Middle frontal gyrus (tissue), 1 donor: ENCODE measurements at regions not wholly inside any gene's neighbourhood (a gene's known extent, or its start where the extent isn't known, plus 50 kb on each side); places are given as distances from the start of the nearest gene placed in this dataset.
"Not testable (repeated sequence)": the region's sequence is repeated elsewhere in the genome, so short reads cannot be mapped to it uniquely, and the experiment has no call there.

Source experiments
- DNase-seq: peaks from one replicate; pipeline ENCODE4 v3.0.0-alpha.2; 2015; ENCODE audit warnings: low spot score; ENCODE audit errors: extremely low spot score

GRCh38 chr9:30582240-30582639, 1802.2 kb upstream of the ACO1 start:
- DNase-seq = no peak

GRCh38 chr9:30584559-30584958, 1799.9 kb upstream of the ACO1 start:
- no peak for DNase-seq

GRCh38 chr9:30591461-30591860, 1793.0 kb upstream of the ACO1 start:
- DNase-seq = no peak

- no peak for DNase-seq
Measured at GRCh38 chr9:30597608-30598007, 1786.8 kb upstream of the ACO1 start.

DNA sequence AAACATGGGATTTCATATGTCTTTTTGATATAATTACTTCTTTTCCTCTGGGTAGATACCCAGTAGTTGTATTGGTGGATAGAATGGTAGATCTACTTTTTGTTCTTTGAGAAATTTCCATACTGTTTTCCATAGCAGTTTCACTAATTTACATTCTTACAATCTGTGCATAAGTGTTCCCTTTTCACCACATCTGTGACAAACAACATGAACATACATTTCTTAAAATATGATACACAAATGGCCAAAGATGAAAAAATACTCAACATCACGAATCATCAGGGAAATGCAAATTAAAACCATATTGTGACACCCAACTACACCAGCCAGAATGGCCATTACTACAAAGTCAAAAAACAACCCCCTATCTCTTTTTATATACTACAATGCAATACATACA, 1778.5 kb upstream of the ACO1 start:
- no peak for DNase-seq

DNA sequence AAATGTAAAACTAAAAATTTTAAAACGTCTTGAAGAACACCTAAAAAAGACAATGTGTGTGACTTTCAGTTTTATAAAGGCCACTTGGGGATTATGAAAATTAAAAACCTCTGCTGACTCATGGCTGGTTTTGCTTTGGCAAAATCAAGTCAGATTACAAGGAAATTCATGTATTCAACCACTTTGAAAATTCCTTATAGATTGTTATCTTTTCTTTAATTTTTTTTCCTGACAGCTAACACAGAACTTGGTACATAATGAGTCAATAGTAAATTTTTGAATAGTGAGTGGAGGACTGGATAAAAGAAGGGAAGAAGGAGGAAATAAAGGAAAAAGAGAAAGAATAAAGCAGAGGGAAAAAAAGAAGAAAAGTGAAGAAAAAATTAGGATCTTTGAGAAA, 1774.7 kb upstream of the ACO1 start:
- no peak for DNase-seq

GRCh38 chr9:30616782-30617181, 1767.7 kb upstream of the ACO1 start:
- not testable (repeated sequence) for DNase-seq

- no peak for DNase-seq
Measured at GRCh38 chr9:30622561-30622960, 1761.9 kb upstream of the ACO1 start.

DNA sequence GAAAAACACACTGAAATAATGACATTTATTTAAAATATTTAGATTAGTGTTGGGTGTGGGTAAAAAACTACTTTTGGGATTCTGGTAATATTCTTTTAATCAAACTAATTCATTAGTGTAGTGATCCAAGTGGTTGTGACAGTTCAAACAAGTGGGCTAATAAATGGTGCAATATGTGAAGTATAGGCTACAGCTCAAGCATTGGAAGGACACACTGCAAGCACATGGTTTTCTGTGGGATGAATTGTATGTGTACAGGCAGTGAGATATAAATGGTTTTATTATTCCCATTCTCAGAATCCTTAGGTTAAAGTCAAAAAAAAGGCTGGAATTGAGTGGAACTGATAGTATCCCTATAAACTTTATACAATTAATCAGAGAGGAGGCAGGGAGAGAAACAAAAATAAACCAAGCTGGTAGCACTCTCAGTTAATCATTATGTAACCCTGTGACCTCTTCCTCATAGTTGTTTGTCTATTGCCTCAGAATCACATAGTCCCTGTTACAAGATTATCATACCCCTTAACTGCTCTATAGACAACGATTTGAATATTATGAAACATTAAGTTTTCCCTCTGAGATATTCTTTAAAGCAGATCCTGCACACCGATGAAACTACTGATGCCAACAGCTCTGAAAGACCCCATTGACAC, 1755.4 kb upstream of the ACO1 start:
- DNase-seq = no peak

DNA sequence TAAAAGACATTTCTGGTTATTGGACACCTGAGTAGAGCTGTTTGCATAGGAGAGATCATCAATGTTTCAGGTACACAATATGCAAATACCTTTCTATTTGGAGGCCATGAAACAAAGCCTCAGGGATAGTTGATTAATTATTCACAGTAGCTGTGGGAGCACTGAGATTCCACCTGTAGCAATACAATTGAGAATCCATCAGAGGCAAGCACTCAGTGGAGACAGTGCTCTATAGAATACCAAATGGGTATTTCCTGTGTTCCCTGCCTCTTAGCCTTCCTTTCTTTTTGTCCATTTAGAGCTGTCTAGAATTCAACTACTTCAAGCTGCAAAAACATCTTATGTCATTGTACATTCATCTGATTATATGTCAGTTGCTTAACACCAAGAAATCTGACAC, 1754.0 kb upstream of the ACO1 start:
- DNase-seq = no peak

- DNase-seq = not testable (repeated sequence)
Measured at GRCh38 chr9:30646639-30647038, 1737.8 kb upstream of the ACO1 start.

GRCh38 chr9:30661925-30662324, 1722.5 kb upstream of the ACO1 start:
- DNase-seq = no peak

- DNase-seq = no peak
Measured at GRCh38 chr9:30670805-30671562, 1713.5 kb upstream of the ACO1 start.

- no peak for DNase-seq
Measured at GRCh38 chr9:30673132-30673531, 1711.3 kb upstream of the ACO1 start.

DNA sequence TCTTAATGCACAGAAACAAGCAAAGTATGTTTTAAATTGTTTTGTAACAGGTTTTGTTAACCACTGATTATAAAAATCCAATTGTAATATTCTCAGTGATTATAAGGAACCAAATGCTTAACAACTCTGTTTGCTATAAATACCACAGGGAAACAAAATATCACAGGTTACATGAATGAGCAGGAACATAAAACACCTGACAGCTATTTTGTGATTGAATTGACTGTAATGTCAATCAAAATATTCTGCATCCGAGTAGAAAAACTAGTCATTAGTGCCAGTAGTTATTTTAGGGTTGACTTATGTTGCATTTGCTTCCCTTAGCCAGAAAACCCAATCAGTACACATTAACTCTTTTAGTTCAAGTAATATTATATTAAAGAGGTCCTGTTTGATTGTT, 1707.8 kb upstream of the ACO1 start:
- no peak for DNase-seq

DNA sequence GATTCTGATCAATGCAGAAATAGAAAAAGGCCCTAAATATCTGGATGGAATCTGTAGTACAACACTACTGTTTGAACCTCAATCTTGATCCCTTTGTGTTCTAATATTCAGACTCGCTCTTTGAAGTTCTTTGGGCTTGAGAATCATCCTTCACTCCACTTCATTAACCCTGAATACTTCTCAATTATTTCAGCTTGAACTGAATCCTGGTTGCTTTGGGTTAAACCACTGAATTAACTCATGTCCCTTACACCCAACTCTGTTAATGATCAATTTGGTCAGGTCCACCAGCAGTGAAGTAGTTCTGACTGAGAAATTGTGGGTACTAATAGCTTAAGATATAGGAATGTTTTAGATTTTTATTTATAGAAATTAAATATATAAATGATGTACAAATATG, 1707.2 kb upstream of the ACO1 start:
- no peak for DNase-seq

DNA sequence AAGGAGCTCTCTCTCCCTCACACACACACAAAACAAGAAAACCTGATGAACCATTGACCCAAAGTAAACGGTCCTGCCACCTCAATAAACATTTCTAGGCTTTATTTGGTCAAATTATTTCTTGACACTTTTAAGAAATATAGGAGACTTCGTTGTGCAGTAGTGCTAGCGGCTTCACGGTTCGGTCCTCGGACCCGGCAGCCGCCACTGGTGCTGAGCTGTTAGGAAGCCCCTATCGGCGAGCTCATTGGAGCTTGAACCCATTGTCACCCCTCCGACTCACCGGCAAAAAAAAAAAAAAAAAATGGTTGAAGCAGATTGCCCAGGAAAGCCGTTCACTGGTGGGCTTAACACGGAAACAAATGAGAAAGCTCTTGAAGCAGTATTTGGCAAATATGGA, 1695.6 kb upstream of the ACO1 start:
- DNase-seq = no peak

GRCh38 chr9:30697958-30698357, 1686.5 kb upstream of the ACO1 start:
- DNase-seq = no peak

- DNase-seq = no peak
Measured at GRCh38 chr9:30711591-30711990, 1672.9 kb upstream of the ACO1 start.

GRCh38 chr9:30713243-30713642, 1671.2 kb upstream of the ACO1 start:
- no peak for DNase-seq

GRCh38 chr9:30714389-30714788, 1670.1 kb upstream of the ACO1 start:
- no peak for DNase-seq

DNA sequence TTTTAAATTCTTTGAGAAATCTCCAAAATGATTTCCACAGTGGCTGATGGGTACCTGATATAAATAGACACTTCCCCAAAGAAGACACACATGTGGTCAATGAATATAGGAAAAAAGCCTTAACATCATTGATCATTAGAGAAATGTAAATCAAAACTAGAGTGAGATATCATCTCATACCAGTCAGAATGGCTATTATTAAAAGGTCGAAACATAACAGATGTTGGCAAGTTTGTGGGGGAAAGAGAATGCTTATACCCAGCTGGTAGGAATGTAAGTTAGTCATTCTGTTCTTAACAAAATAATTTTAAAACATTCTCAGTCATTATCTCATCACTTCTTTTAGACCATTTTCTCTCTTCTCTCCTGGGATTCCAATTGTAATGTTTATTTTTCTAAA, 1666.0 kb upstream of the ACO1 start:
- no peak for DNase-seq

DNA sequence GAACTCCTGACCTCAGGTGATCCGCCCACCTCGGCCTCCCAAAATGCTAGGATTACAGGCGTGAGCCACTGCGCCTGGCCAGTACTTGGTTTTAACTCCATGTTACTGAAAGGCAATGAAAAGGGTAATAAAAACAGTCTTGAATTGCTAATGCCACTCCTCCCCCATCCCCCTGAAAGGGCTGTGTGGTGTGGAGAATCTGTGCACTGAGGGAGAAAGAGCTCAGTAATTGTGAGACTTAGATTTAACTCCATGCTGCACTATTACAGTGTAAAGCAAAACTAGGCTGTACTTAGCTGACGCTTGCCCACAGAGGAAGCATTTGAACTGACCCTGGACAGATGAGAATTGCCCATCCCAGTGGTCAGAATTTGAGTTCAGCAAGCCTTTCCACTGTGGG, 1662.4 kb upstream of the ACO1 start:
- no peak for DNase-seq
